Cardiac septum (tissue), 1 donor: ENCODE measurements at regions not wholly inside any gene's neighbourhood (a gene's known extent, or its start where the extent isn't known, plus 50 kb on each side); places are given as distances from the start of the nearest gene placed in this dataset.

Source experiments
- DNase-seq: peaks from one replicate; pipeline ENCODE4 v3.0.0-alpha.2; 2020; ENCODE audit warnings: low spot score
- intact Hi-C: fragments of 100-400 bp; cut with DNase I; formaldehyde crosslinking; loops from one replicate; pipeline ENCODE4 v1.14.0; 2022
- donor health status: DM: no; HTN: no; CAD: no.

- no peak for DNase-seq
- intact Hi-C loops = no loop called here
Observed at GRCh38 chr17:77749321-77749751, 209.2 kb upstream of the TNRC6C start.

- intact Hi-C loops = no loop called here
- no peak for DNase-seq
Observed at GRCh38 chr17:77749989-77750388, 208.5 kb upstream of the TNRC6C start.

- intact Hi-C loops = no loop called here
- DNase-seq = no peak
Observed at GRCh38 chr17:77750427-77751043, 208.0 kb upstream of the TNRC6C start.

- intact Hi-C loops = no loop called here
- no peak for DNase-seq
Observed at GRCh38 chr17:77753246-77753645, 205.3 kb upstream of the TNRC6C start.

GRCh38 chr17:77753691-77754245 is 204.7 kb upstream of the TNRC6C start:
- intact Hi-C loops = no loop called here
- DNase-seq = no peak

GRCh38 chr17:77754956-77755355 is 203.5 kb upstream of the TNRC6C start:
- no peak for DNase-seq
- intact Hi-C loops = no loop called here

GRCh38 chr17:77755410-77755963 is 203.0 kb upstream of the TNRC6C start:
- peak; percentile 35 for DNase-seq
- intact Hi-C loops = no loop called here

GRCh38 chr17:77756028-77756427 is 202.5 kb upstream of the TNRC6C start:
- no peak for DNase-seq
- intact Hi-C loops = no loop called here

GRCh38 chr17:77756846-77757560 is 201.5 kb upstream of the TNRC6C start:
- intact Hi-C loops = no loop called here
- no peak for DNase-seq

- intact Hi-C loops = no loop called here
- no peak for DNase-seq
Observed at GRCh38 chr17:77757561-77757898, 201.0 kb upstream of the TNRC6C start.

- intact Hi-C loops = no loop called here
- DNase-seq = no peak
Observed at GRCh38 chr17:77763023-77763422, 195.5 kb upstream of the TNRC6C start.

GRCh38 chr17:77763575-77763974 is 194.9 kb upstream of the TNRC6C start:
- no peak for DNase-seq
- intact Hi-C loops = no loop called here

GRCh38 chr17:77765292-77765691 is 193.2 kb upstream of the TNRC6C start:
- intact Hi-C loops = no loop called here
- DNase-seq = no peak

- intact Hi-C loops = no loop called here
Observed at GRCh38 chr17:77767148-77767547, 191.4 kb upstream of the TNRC6C start.

GRCh38 chr17:77768248-77768852 is 190.2 kb upstream of the TNRC6C start:
- intact Hi-C loops = no loop called here
- DNase-seq = no peak

More at GRCh38 chr17:77767148-77767547, 191.4 kb upstream of the TNRC6C start:
- no peak for DNase-seq

GRCh38 chr17:77769215-77769614 is 189.3 kb upstream of the TNRC6C start:
- DNase-seq = no peak
- intact Hi-C loops = no loop called here

GRCh38 chr17:77769762-77770161 is 188.7 kb upstream of the TNRC6C start:
- intact Hi-C loops = loop anchor here (5.0 kb wide), 3 partner anchors 48 to 222 kb away; no protein-coding TSS in a partner anchor
- no peak for DNase-seq

- no peak for DNase-seq
- intact Hi-C loops = loop anchor here (5.0 kb wide), 3 partner anchors 47 to 223 kb away; no protein-coding TSS in a partner anchor
Observed at GRCh38 chr17:77770331-77771105, 188.0 kb upstream of the TNRC6C start.

GRCh38 chr17:77771145-77771544 is 187.4 kb upstream of the TNRC6C start:
- DNase-seq = no peak
- intact Hi-C loops = loop anchor here (5.0 kb wide), 3 partner anchors 46 to 224 kb away; no protein-coding TSS in a partner anchor
